ENCODE measurements at regions not wholly inside any gene's neighbourhood (a gene's known extent, or its start where the extent isn't known, plus 50 kb on each side); places are given as distances from the start of the nearest gene placed in this dataset.

DNA sequence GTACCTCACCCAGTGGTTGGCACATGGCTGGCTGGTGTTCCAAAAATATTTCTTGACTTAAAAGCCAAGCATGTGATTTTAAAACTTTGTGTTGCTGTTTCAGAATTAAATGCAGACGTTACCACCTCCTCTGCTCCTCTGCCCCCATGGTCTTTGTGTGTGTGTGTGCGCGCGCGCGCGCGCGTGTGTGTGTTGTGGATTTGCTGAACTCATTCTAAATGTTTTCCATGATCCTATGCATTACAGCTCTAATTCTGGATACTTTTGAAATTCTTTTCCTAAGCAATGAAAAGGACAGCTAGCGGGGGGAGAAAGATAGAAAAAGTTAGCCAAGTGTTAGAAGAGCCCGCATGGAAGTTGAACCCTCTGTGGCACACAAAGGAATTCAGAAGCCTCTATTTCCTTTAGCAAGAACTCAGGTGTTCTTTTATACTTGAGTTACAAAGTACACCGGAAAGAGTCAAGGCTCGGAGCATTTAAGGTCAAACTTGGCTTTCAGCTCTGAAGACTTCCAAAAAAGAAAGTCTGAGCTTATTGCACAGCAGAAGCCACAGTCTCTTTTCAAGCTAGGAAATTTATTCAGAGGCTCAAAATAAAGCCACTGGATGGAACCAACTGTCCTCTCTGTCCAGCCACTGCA, 350.5 kb upstream of the TBL1XR1 start:
- no peak for DNase-seq (ENCODE audit: low read depth)
- in situ Hi-C loops (cut with HindIII; ENCODE audit: low pct_unique_long_range_greater_than_20kb, low sequenced_read_pairs), result no loop called here

DNA sequence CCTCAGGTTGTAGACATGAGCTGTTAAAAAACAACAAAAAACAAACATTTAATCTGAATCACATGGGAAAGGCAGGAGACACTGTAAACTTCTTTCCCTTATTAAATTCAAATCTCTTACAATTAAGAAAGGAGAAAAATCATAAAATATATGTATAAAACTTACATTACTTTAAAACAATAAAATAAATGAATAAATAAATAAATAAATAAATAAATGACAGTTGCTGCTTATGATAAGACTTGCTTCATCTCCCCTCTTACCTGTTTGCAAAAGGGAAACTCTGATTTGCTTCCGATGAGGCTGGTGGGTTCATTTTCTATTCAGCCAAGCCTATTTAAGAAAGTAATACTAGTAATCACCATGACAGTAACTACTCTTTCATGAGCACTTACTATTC, 353.4 kb upstream of the TBL1XR1 start:
- in situ Hi-C loops (cut with HindIII; ENCODE audit: low pct_unique_long_range_greater_than_20kb, low sequenced_read_pairs), result no loop called here
- no peak for DNase-seq (ENCODE audit: low read depth)

DNA sequence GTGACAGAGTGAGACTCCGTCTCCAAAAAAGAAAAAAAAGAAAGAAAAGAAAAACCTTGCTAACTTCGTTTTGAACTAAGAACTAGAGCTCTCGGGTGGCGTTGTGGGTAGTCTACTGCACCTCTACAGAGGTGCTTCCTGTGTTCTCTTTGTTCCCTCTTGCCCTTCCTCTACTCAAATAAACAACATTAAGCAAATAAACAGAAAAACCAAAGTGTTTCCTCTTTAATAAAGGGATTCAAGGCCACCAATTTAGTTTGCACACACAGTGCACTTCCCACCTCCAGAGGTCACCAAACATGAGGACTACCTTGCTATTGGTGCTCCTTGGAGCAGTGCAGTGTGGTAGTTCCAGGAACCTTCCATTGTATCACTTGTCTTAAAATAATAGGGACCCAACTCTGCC, 354.2 kb upstream of the TBL1XR1 start:
- in situ Hi-C loops (cut with HindIII; ENCODE audit: low pct_unique_long_range_greater_than_20kb, low sequenced_read_pairs), result no loop called here

GRCh38 chr3:177552051-177552450, 354.8 kb upstream of the TBL1XR1 start:
- in situ Hi-C loops (cut with HindIII; ENCODE audit: low pct_unique_long_range_greater_than_20kb, low sequenced_read_pairs), result no loop called here
- DNase-seq (ENCODE audit: low read depth), result no peak

More for the DNA sequence above, 354.2 kb upstream of the TBL1XR1 start:
- DNase-seq (ENCODE audit: low read depth), result no peak

DNA sequence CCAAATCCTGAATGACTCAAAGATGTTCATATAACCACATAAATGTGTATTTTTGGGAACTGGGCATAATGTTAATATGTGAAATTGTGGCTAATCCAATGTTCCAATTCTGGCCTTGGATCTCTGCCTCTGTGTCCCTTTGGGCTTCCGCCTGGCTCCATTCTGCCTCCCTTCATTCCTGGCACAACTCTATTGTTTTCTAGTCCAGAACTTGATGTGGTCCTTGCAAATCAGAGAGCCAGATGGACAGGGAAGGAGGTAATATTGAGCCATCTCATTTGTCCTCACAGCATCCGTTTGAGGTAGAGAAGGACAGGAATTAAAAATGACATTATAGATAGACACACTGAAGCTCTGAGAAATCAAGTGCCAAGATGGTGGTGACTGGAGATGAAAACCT, 355.7 kb upstream of the TBL1XR1 start:
- no peak for DNase-seq (ENCODE audit: low read depth)
- in situ Hi-C loops (cut with HindIII; ENCODE audit: low pct_unique_long_range_greater_than_20kb, low sequenced_read_pairs), result no loop called here

DNA sequence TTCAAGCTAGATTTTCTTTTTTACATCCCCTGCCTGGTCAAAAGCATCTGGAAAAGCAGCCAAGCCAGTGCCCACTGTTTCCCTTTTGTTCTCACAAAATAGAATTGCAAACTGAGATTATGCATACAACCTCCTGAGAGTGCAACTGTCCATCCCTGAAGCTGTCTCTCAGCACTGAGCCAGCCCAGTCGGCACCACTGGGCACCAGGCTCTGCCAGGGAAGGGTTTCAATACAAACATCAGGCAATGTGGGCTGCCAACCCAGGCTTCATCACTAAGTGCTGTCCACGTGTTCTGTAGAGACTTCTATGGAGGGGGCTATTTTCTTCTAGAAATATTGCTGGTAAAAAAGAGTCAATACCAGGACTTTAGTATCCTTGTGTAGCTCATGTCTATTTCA, 356.3 kb upstream of the TBL1XR1 start:
- DNase-seq (ENCODE audit: low read depth), result no peak
- in situ Hi-C loops (cut with HindIII; ENCODE audit: low pct_unique_long_range_greater_than_20kb, low sequenced_read_pairs), result no loop called here

- in situ Hi-C loops (cut with HindIII; ENCODE audit: low pct_unique_long_range_greater_than_20kb, low sequenced_read_pairs), result no loop called here
- no peak for DNase-seq (ENCODE audit: low read depth)
Observed at GRCh38 chr3:177554895-177555759, 357.8 kb upstream of the TBL1XR1 start.

DNA sequence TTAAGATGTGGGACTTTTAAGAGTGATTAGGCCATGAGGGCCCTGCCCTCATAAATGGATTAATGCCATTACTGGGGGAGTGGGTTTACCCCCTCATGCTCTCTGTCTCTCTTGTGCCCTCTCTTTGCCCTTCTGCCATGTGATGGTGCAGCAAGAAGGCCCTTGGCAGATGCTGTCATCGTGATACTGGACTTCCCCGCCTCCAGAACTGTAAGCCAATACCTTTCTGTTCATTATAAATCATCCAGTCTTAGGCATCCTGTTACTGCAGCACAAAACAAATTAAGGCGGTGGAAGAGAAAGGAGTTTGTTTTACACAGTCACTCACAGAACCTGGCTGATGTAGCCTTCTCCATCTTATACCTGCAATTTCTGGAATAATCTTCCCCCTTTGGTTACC, 360.3 kb upstream of the TBL1XR1 start:
- in situ Hi-C loops (cut with HindIII; ENCODE audit: low pct_unique_long_range_greater_than_20kb, low sequenced_read_pairs), result no loop called here
- DNase-seq (ENCODE audit: low read depth), result no peak

GRCh38 chr3:177561365-177561764, 364.1 kb upstream of the TBL1XR1 start:
- in situ Hi-C loops (cut with HindIII; ENCODE audit: low pct_unique_long_range_greater_than_20kb, low sequenced_read_pairs), result no loop called here
- DNase-seq (ENCODE audit: low read depth), result no peak

GRCh38 chr3:177561769-177562392, 364.6 kb upstream of the TBL1XR1 start:
- DNase-seq (ENCODE audit: low read depth), result no peak
- in situ Hi-C loops (cut with HindIII; ENCODE audit: low pct_unique_long_range_greater_than_20kb, low sequenced_read_pairs), result no loop called here

GRCh38 chr3:177563243-177563780, 366.0 kb upstream of the TBL1XR1 start:
- in situ Hi-C loops (cut with HindIII; ENCODE audit: low pct_unique_long_range_greater_than_20kb, low sequenced_read_pairs), result no loop called here
- no peak for DNase-seq (ENCODE audit: low read depth)

GRCh38 chr3:177563792-177564191, 366.5 kb upstream of the TBL1XR1 start:
- in situ Hi-C loops (cut with HindIII; ENCODE audit: low pct_unique_long_range_greater_than_20kb, low sequenced_read_pairs), result no loop called here
- DNase-seq (ENCODE audit: low read depth), result no peak

GRCh38 chr3:177565981-177566380, 368.7 kb upstream of the TBL1XR1 start:
- DNase-seq (ENCODE audit: low read depth), result no peak
- in situ Hi-C loops (cut with HindIII; ENCODE audit: low pct_unique_long_range_greater_than_20kb, low sequenced_read_pairs), result no loop called here

DNA sequence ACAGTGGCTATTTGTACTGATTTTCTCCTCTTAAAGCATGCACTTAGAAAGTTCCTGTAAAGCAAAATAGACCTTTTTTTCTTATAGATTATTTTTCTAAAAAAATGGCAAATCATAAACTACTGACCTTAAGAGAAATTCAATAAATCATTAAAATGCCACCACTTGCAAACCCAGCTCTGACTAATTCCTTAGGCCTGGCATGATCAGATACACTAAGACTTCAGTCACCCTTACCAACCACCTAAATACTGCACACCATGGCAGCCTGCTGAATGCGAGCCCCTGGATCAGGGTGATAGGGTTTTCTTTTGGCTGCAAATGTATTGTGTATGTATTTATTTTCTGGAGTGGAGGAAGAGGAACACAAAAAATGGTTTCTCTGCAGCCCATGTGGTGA, 370.6 kb upstream of the TBL1XR1 start:
- in situ Hi-C loops (cut with HindIII; ENCODE audit: low pct_unique_long_range_greater_than_20kb, low sequenced_read_pairs), result no loop called here
- no peak for DNase-seq (ENCODE audit: low read depth)

- no peak for DNase-seq (ENCODE audit: low read depth)
- in situ Hi-C loops (cut with HindIII; ENCODE audit: low pct_unique_long_range_greater_than_20kb, low sequenced_read_pairs), result no loop called here
Observed at GRCh38 chr3:177569193-177569592, 371.9 kb upstream of the TBL1XR1 start.

DNA sequence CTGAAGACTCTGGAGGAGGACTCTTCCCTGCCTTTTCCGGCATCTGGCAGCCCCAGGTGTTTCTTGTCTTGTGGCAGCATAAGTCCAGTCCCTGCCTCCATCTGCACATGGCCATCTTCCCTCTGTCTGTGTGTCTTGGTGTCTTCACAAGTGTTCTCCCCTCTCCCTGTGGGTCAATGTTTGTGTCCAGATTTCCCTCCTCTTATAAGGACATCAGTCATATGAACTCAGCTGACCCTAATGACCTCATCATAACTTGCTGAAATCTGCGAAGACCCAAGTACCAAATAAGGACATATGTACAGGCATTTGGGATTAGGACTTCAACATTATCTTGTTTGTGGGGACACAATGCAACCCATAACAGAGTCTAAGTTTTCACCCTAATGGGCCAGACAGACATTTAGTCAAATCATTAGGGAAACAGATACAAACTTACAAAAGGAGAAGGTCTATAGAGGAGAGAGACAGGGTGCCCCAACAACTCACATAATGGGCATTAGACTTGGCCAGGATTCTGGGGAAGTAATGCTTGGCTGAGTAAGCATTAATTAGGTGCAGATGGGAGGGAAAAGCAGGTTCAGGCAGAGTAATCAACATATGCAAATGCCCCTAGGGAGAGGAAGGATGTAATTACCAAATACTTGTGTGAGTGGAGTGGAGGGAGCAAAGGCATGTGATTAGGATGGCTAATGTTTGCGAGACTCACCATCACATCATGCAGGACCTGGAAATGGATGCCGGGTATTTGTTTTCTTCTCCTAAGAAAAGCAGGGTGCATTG, 372.8 kb upstream of the TBL1XR1 start:
- no peak for DNase-seq (ENCODE audit: low read depth)
- in situ Hi-C loops (cut with HindIII; ENCODE audit: low pct_unique_long_range_greater_than_20kb, low sequenced_read_pairs), result no loop called here

DNA sequence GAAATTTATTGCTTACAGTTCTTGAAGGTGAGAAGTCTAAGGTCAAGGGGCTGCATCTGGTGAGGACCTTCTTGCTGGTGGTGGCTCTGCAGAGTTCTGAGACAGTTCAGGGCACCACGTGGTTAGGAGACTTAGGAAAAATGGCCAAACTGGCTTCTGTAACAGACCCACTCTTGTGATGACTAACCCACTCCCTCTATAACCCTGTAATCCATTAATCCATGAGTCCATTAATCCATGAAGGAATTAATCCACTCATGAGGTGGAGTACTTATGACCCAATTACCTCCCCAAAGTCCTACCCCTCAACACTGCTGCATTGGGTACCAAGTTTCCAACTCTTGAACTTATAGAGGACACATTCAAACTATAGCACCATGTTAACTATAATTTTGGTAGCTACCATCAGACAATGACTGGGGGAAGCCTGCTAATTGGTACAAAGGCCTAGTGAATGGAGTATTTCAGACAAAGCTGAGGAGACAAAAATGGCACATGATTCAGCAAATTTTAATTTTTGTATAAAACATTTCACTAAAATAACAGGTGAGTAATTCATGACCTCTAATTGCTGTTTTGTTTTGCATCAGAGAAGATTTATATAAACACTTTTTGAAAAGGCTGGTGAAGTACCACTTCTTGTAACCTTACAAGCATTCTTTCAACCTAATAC, 374.1 kb upstream of the TBL1XR1 start:
- DNase-seq (ENCODE audit: low read depth), result no peak
- in situ Hi-C loops (cut with HindIII; ENCODE audit: low pct_unique_long_range_greater_than_20kb, low sequenced_read_pairs), result no loop called here

GRCh38 chr3:177571944-177572315, 374.6 kb upstream of the TBL1XR1 start:
- in situ Hi-C loops (cut with HindIII; ENCODE audit: low pct_unique_long_range_greater_than_20kb, low sequenced_read_pairs), result no loop called here
- DNase-seq (ENCODE audit: low read depth), result no peak

All from Caki2 (cell line).